ENCODE measurements at regions not wholly inside any gene's neighbourhood (a gene's known extent, or its start where the extent isn't known, plus 50 kb on each side); places are given as distances from the start of the nearest gene placed in this dataset.
"Not testable (repeated sequence)": the region's sequence is repeated elsewhere in the genome, so short reads cannot be mapped to it uniquely, and the experiment has no call there.

GRCh38 chr16:60013076-60013475 is 1279.0 kb upstream of the GOT2 start:
- no peak for DNase-seq (ENCODE audit: low spot score)

GRCh38 chr16:60001523-60001922 is 1267.4 kb upstream of the GOT2 start:
- DNase-seq (ENCODE audit: low spot score): no peak

- DNase-seq (ENCODE audit: low spot score): no peak
Measured at GRCh38 chr16:59997706-59998105, 1263.6 kb upstream of the GOT2 start.

GRCh38 chr16:59993101-59993500 is 1259.0 kb upstream of the GOT2 start:
- no peak for DNase-seq (ENCODE audit: low spot score)

- no peak for DNase-seq (ENCODE audit: low spot score)
Measured at GRCh38 chr16:59991171-59991570, 1257.1 kb upstream of the GOT2 start.

GRCh38 chr16:59988591-59988990 is 1254.5 kb upstream of the GOT2 start:
- no peak for DNase-seq (ENCODE audit: low spot score)

GRCh38 chr16:59975953-59976352 is 1241.8 kb upstream of the GOT2 start:
- DNase-seq (ENCODE audit: low spot score): no peak

GRCh38 chr16:59973966-59974365 is 1239.8 kb upstream of the GOT2 start:
- no peak for DNase-seq (ENCODE audit: low spot score)

GRCh38 chr16:59971264-59971663 is 1237.1 kb upstream of the GOT2 start:
- no peak for DNase-seq (ENCODE audit: low spot score)

GRCh38 chr16:59964232-59964924 is 1230.3 kb upstream of the GOT2 start:
- no peak for DNase-seq (ENCODE audit: low spot score)

- no peak for DNase-seq (ENCODE audit: low spot score)
Measured at GRCh38 chr16:59959311-59959710, 1225.2 kb upstream of the GOT2 start.

- no peak for DNase-seq (ENCODE audit: low spot score)
Measured at GRCh38 chr16:59950431-59950830, 1216.3 kb upstream of the GOT2 start.

- not testable (repeated sequence) for DNase-seq (ENCODE audit: low spot score)
Measured at GRCh38 chr16:59944041-59944440, 1209.9 kb upstream of the GOT2 start.

- DNase-seq (ENCODE audit: low spot score): no peak
Measured at GRCh38 chr16:59941594-59941993, 1207.5 kb upstream of the GOT2 start.

GRCh38 chr16:59920054-59920453 is 1185.9 kb upstream of the GOT2 start:
- DNase-seq (ENCODE audit: low spot score): no peak

- DNase-seq (ENCODE audit: low spot score): no peak
Measured at GRCh38 chr16:59913666-59914065, 1179.5 kb upstream of the GOT2 start.

GRCh38 chr16:59909262-59909661 is 1175.1 kb upstream of the GOT2 start:
- DNase-seq (ENCODE audit: low spot score): no peak

- no peak for DNase-seq (ENCODE audit: low spot score)
Measured at GRCh38 chr16:59907611-59908010, 1173.5 kb upstream of the GOT2 start.

- no peak for DNase-seq (ENCODE audit: low spot score)
Measured at GRCh38 chr16:59905606-59906005, 1171.5 kb upstream of the GOT2 start.

- no peak for DNase-seq (ENCODE audit: low spot score)
Measured at GRCh38 chr16:59905131-59905530, 1171.0 kb upstream of the GOT2 start.

GRCh38 chr16:59899940-59900339 is 1165.8 kb upstream of the GOT2 start:
- peak; percentile 10 for DNase-seq (ENCODE audit: low spot score)

- DNase-seq (ENCODE audit: low spot score): no peak
Measured at GRCh38 chr16:59892376-59892775, 1158.3 kb upstream of the GOT2 start.

- DNase-seq (ENCODE audit: low spot score): no peak
Measured at GRCh38 chr16:59887856-59888255, 1153.7 kb upstream of the GOT2 start.

GRCh38 chr16:59886021-59886420 is 1151.9 kb upstream of the GOT2 start:
- no peak for DNase-seq (ENCODE audit: low spot score)

Data from iPS-NIHi11 (cell line).